WTC11 (cell line): ENCODE measurements at regions not wholly inside any gene's neighbourhood (a gene's known extent, or its start where the extent isn't known, plus 50 kb on each side); places are given as distances from the start of the nearest gene placed in this dataset.
"Not testable (repeated sequence)": the region's sequence is repeated elsewhere in the genome, so short reads cannot be mapped to it uniquely, and the experiment has no call there.

Experiments used
- ATAC-seq: fragments of 200-7000 bp; cut with Tn5 transposase; 2 replicates; pipeline ENCODE4 v1.10.0; 2021; ENCODE audit warnings: mild to moderate bottlenecking, moderate library complexity
- CTCF ChIA-PET: fragments of 300-600 bp; sonication (Branson Sonifier 250); formaldehyde crosslinking; loops from one replicate; lab custom pipeline; 2021; ENCODE audit warnings: antibody characterized with exemption; lab: Charles Lee
- POLR2A ChIA-PET: fragments of 350-600 bp; sonication (Branson Sonifier 250); formaldehyde crosslinking; loops from one replicate; lab custom pipeline; 2021; ENCODE audit warnings: antibody characterized with exemption; lab: Charles Lee
- DNase-seq: peaks from one replicate; pipeline ENCODE4 v3.0.0; 2021; ENCODE audit warnings: low spot score
- H3K27ac Mint-ChIP-seq: 2 replicates; pipeline ENCODE4 v1.8.0; 2021; ENCODE audit warnings: mixed read lengths
- H3K27me3 Mint-ChIP-seq: 2 replicates; pipeline ENCODE4 v1.8.0; 2021; ENCODE audit warnings: low read depth, mild to moderate bottlenecking, moderate library complexity, mixed read lengths
- H3K36me3 Mint-ChIP-seq: 2 replicates; pipeline ENCODE4 v1.8.0; 2021; ENCODE audit warnings: mixed read lengths
- H3K4me1 Mint-ChIP-seq: 2 replicates; pipeline ENCODE4 v1.8.0; 2022; ENCODE audit warnings: mixed read lengths
- H3K4me3 Mint-ChIP-seq: 2 replicates; pipeline ENCODE4 v1.8.0; 2021; ENCODE audit warnings: mild to moderate bottlenecking, moderate library complexity, mixed read lengths
- H3K9me3 Mint-ChIP-seq: 2 replicates; pipeline ENCODE4 v1.8.0; 2021; ENCODE audit warnings: mixed read lengths
- AFF4 ChIP-seq: sonication (generic); formaldehyde crosslinking; IDR thresholded peaks from 2 replicates; pipeline ENCODE4 v1.8.1; 2023; ENCODE audit warnings: mild to moderate bottlenecking, missing genetic modification reagents, borderline replicate concordance
- ATF3 ChIP-seq: sonication (generic); formaldehyde crosslinking; conservative IDR thresholded peaks from 2 replicates; pipeline ENCODE4 v1.8.1; 2022; ENCODE audit warnings: mild to moderate bottlenecking, missing genetic modification reagents
- HMGA2 ChIP-seq: fragments of 250-450 bp; sonication (Bioruptor Pico); IDR thresholded peaks from 2 replicates; pipeline ENCODE4 v1.4.0; 2021; ENCODE audit warnings: mild to moderate bottlenecking, moderate library complexity
- IRF2 ChIP-seq: sonication (generic); formaldehyde crosslinking; IDR thresholded peaks from 2 replicates; pipeline ENCODE4 v1.8.0; 2022; ENCODE audit warnings: low read depth, missing genetic modification reagents, borderline replicate concordance
- SMAD4 ChIP-seq: sonication (generic); formaldehyde crosslinking; IDR thresholded peaks from 2 replicates; pipeline ENCODE4 v1.8.0; 2022; ENCODE audit warnings: mild to moderate bottlenecking, missing genetic modification reagents
- STAT6 ChIP-seq: sonication (generic); formaldehyde crosslinking; conservative IDR thresholded peaks from 2 replicates; pipeline ENCODE4 v1.8.1; 2023; ENCODE audit warnings: mild to moderate bottlenecking, low read depth, missing genetic modification reagents, moderate library complexity
- ZNF121 ChIP-seq: sonication (generic); formaldehyde crosslinking; IDR thresholded peaks from 2 replicates; pipeline ENCODE4 v1.8.0; 2023; ENCODE audit warnings: missing genetic modification reagents
- ZNF317 ChIP-seq: sonication (generic); formaldehyde crosslinking; IDR thresholded peaks from 2 replicates; pipeline ENCODE4 v1.8.1; 2023; ENCODE audit warnings: low read depth, mild to moderate bottlenecking, moderate library complexity, missing genetic modification reagents, borderline replicate concordance
- ZNF396 ChIP-seq: fragments of 250-450 bp; sonication (Bioruptor Pico); IDR thresholded peaks from 2 replicates; pipeline ENCODE4 v1.8.0; 2021; ENCODE audit warnings: mild to moderate bottlenecking, moderate library complexity, borderline replicate concordance
- TF ChIP-seq, protein P1 (sequence below): sonication (generic); formaldehyde crosslinking; IDR thresholded peaks from 2 replicates; pipeline ENCODE4 v1.8.1; 2022; ENCODE audit warnings: mild to moderate bottlenecking, missing genetic modification reagents, moderate library complexity, borderline replicate concordance
- TF ChIP-seq, protein P2 (sequence below): sonication (generic); formaldehyde crosslinking; IDR thresholded peaks from 2 replicates; pipeline ENCODE4 v1.8.1; 2023; ENCODE audit warnings: mild to moderate bottlenecking, missing genetic modification reagents, moderate library complexity

GRCh38 chr3:194894538-194894937 is 208.9 kb downstream of the FAM43A start:
- H3K4me3 Mint-ChIP-seq, result no peak overlapping the region
- ChIA-PET CTCF (no interaction called here), POLR2A (no interaction called here)
- H3K36me3 Mint-ChIP-seq, result peaks cover 7% of the 10 kb centered on the region
- TF ChIP-seq AFF4 (CRISPR knock-in tag) (no peak), ZNF396 (no peak), ZNF317 (CRISPR knock-in tag) (no peak), IRF2 (no peak), STAT6 (CRISPR knock-in tag) (no peak), ZNF121 (CRISPR knock-in tag) (no peak), SMAD4 (CRISPR knock-in tag) (no peak)
- TF ChIP-seq, protein P1, sequence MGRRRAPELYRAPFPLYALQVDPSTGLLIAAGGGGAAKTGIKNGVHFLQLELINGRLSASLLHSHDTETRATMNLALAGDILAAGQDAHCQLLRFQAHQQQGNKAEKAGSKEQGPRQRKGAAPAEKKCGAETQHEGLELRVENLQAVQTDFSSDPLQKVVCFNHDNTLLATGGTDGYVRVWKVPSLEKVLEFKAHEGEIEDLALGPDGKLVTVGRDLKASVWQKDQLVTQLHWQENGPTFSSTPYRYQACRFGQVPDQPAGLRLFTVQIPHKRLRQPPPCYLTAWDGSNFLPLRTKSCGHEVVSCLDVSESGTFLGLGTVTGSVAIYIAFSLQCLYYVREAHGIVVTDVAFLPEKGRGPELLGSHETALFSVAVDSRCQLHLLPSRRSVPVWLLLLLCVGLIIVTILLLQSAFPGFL (CRISPR knock-in tag), result no peak
- TF ChIP-seq, protein P2, sequence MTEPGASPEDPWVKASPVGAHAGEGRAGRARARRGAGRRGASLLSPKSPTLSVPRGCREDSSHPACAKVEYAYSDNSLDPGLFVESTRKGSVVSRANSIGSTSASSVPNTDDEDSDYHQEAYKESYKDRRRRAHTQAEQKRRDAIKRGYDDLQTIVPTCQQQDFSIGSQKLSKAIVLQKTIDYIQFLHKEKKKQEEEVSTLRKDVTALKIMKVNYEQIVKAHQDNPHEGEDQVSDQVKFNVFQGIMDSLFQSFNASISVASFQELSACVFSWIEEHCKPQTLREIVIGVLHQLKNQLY (CRISPR knock-in tag), result no peak
- H3K27ac Mint-ChIP-seq, result no peak overlapping the region
- no peaks in the 10 kb centered on the region for H3K27me3 Mint-ChIP-seq
- peaks cover 32% of the 10 kb centered on the region for H3K9me3 Mint-ChIP-seq
- no peak for DNase-seq
- no peak for ATAC-seq
- H3K4me1 Mint-ChIP-seq, result no peaks in the 10 kb centered on the region

- Mint-ChIP-seq H3K36me3 (peaks cover 20% of the 10 kb centered on the region), H3K27ac (no peak overlapping the region), H3K9me3 (peaks cover 57% of the 10 kb centered on the region), H3K4me1 (no peaks in the 10 kb centered on the region), H3K27me3 (peaks cover 3% of the 10 kb centered on the region; the same call in 1 of the 2 replicates), H3K4me3 (no peak overlapping the region)
- DNase-seq (no peak), ATAC-seq (no peak)
- POLR2A ChIA-PET, result no interaction called here
- TF ChIP-seq ATF3 (CRISPR knock-in tag) (no peak), HMGA2 (CRISPR knock-in tag) (no peak)
- CTCF ChIA-PET, result interaction anchor here (1.1 kb wide), 1 partner anchor 219 kb away, joined by 3 read pairs; no protein-coding TSS in a partner anchor
Observed at GRCh38 chr3:194900854-194901522, 215.3 kb downstream of the FAM43A start.

- peaks cover 55% of the 10 kb centered on the region for H3K9me3 Mint-ChIP-seq
- H3K4me3 Mint-ChIP-seq, DNase-seq, H3K27ac Mint-ChIP-seq, H3K27me3 Mint-ChIP-seq, ATAC-seq, H3K4me1 Mint-ChIP-seq, POLR2A ChIA-PET, CTCF ChIA-PET: not testable (repeated sequence)
- peaks cover 20% of the 10 kb centered on the region for H3K36me3 Mint-ChIP-seq
Observed at GRCh38 chr3:194903447-194903846, 217.8 kb downstream of the FAM43A start.

DNA sequence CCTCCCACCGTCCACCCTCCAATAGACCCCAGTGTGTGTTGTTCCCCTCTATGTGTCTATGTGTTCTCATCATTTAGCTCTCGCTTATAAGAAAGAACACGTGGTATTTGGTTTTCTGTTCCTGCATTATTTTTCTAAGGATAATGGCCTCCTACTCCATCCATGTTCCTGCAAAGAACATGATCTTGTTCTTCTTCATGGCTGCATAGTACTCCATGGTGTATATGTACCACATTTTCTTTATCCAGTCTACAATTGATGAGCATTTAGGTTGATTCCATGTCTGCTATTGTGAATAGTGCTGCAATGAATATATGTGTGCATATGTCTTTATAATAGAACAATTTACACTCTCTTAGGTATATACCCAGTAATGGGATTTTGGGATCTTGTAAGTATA is 219.3 kb downstream of the FAM43A start:
- H3K4me3 Mint-ChIP-seq, H3K4me1 Mint-ChIP-seq, H3K27me3 Mint-ChIP-seq, CTCF ChIA-PET, POLR2A ChIA-PET, DNase-seq, H3K27ac Mint-ChIP-seq, ATAC-seq: not testable (repeated sequence)
- H3K36me3 Mint-ChIP-seq, result peaks cover 15% of the 10 kb centered on the region
- H3K9me3 Mint-ChIP-seq, result peaks cover 40% of the 10 kb centered on the region
